ENCODE measurements at regions not wholly inside any gene's neighbourhood (a gene's known extent, or its start where the extent isn't known, plus 50 kb on each side); places are given as distances from the start of the nearest gene placed in this dataset.

GRCh38 chr4:138954428-138954827 lies 61.2 kb upstream of the NOCT start:
- Mint-ChIP-seq H3K9me3 (ENCODE audit: low read depth, unreplicated experiment) (no peaks in the 10 kb centered on the region), H3K4me1 (ENCODE audit: low read depth, unreplicated experiment) (no peaks in the 10 kb centered on the region), H3K27ac (ENCODE audit: unreplicated experiment) (no peak overlapping the region), H3K36me3 (ENCODE audit: insufficient read depth, unreplicated experiment) (no peaks in the 10 kb centered on the region), H3K27me3 (ENCODE audit: unreplicated experiment) (no peaks in the 10 kb centered on the region), H3K4me3 (ENCODE audit: low read depth, unreplicated experiment) (no peak overlapping the region)
- no peak for DNase-seq
- intact Hi-C loops (cut with micrococcal nuclease; ENCODE audit: unreplicated experiment): no loop called here
- CTCF ChIA-PET: interaction anchor here (0.6 kb wide), 1 partner anchor 9 kb away, joined by 6 read pairs; no protein-coding TSS in a partner anchor
- TF ChIP-seq, protein P1, sequence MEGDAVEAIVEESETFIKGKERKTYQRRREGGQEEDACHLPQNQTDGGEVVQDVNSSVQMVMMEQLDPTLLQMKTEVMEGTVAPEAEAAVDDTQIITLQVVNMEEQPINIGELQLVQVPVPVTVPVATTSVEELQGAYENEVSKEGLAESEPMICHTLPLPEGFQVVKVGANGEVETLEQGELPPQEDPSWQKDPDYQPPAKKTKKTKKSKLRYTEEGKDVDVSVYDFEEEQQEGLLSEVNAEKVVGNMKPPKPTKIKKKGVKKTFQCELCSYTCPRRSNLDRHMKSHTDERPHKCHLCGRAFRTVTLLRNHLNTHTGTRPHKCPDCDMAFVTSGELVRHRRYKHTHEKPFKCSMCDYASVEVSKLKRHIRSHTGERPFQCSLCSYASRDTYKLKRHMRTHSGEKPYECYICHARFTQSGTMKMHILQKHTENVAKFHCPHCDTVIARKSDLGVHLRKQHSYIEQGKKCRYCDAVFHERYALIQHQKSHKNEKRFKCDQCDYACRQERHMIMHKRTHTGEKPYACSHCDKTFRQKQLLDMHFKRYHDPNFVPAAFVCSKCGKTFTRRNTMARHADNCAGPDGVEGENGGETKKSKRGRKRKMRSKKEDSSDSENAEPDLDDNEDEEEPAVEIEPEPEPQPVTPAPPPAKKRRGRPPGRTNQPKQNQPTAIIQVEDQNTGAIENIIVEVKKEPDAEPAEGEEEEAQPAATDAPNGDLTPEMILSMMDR (IDR thresholded peaks at IDR 0.05; ENCODE audit: unreplicated experiment): no peak
- BruUV-seq (replicated peaks): no TSS peak

DNA sequence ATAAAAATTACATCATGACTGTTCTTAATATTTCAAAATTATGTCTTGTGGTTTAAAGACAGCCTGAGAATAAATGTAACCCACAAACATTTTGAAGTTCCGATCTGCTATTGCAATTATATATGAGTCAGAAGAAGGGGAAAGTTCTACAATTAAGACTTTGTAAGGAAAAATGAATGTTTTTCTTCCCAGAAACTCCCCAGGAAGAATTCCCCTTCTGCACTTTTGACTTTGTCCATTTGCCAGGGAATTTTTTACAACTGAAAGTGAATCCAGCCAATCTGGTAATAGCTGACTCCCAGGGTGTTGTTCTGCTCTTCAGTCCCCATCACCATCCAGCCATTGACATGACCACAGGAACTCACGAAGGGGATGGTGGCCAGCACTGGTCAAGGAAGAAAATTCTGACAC lies 61.6 kb upstream of the NOCT start:
- CTCF ChIA-PET: interaction anchor here (0.6 kb wide), 1 partner anchor 9 kb away, joined by 6 read pairs; no protein-coding TSS in a partner anchor
- intact Hi-C loops (cut with micrococcal nuclease; ENCODE audit: unreplicated experiment): no loop called here
- Mint-ChIP-seq H3K4me1 (ENCODE audit: low read depth, unreplicated experiment) (no peaks in the 10 kb centered on the region), H3K36me3 (ENCODE audit: insufficient read depth, unreplicated experiment) (no peaks in the 10 kb centered on the region), H3K9me3 (ENCODE audit: low read depth, unreplicated experiment) (no peaks in the 10 kb centered on the region), H3K27me3 (ENCODE audit: unreplicated experiment) (no peaks in the 10 kb centered on the region), H3K27ac (ENCODE audit: unreplicated experiment) (no peak overlapping the region), H3K4me3 (ENCODE audit: low read depth, unreplicated experiment) (no peak overlapping the region)
- TF ChIP-seq, protein P1 (IDR thresholded peaks at IDR 0.05; ENCODE audit: unreplicated experiment): no peak
- BruUV-seq (replicated peaks): no TSS peak
- DNase-seq: no peak

GRCh38 chr4:138952411-138952810 lies 63.2 kb upstream of the NOCT start:
- peak; percentile 10 for DNase-seq
- no peaks in the 10 kb centered on the region for H3K27me3 Mint-ChIP-seq (ENCODE audit: unreplicated experiment)
- TF ChIP-seq, protein P1 (IDR thresholded peaks at IDR 0.05; ENCODE audit: unreplicated experiment): no peak
- H3K9me3 Mint-ChIP-seq (ENCODE audit: low read depth, unreplicated experiment): no peaks in the 10 kb centered on the region
- CTCF ChIA-PET: no interaction called here
- H3K36me3 Mint-ChIP-seq (ENCODE audit: insufficient read depth, unreplicated experiment): no peaks in the 10 kb centered on the region
- no TSS peak for BruUV-seq (replicated peaks)
- H3K4me3 Mint-ChIP-seq (ENCODE audit: low read depth, unreplicated experiment): no peak overlapping the region
- H3K4me1 Mint-ChIP-seq (ENCODE audit: low read depth, unreplicated experiment): no peaks in the 10 kb centered on the region
- H3K27ac Mint-ChIP-seq (ENCODE audit: unreplicated experiment): no peak overlapping the region
- intact Hi-C loops (cut with micrococcal nuclease; ENCODE audit: unreplicated experiment): no loop called here

DNA sequence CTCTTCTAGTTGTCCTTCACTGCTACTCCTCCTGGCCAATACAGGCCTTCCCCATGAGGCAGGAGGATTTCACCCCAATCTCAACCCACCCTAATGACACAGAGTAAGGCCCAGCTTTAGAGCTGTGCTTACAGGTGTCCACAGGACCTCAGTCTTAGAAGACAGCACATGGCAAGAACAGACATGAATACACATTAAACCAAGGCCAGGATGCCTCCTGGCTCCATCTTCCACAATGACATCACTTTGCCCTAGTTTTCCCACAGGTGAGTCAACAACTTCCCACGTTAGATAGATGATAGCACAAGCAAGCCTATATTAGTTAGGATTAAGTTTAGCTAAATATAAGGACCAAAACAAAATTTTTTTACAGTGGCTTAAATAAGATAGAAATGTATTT lies 63.8 kb upstream of the NOCT start:
- Mint-ChIP-seq H3K4me1 (ENCODE audit: low read depth, unreplicated experiment) (no peaks in the 10 kb centered on the region), H3K36me3 (ENCODE audit: insufficient read depth, unreplicated experiment) (no peaks in the 10 kb centered on the region), H3K27me3 (ENCODE audit: unreplicated experiment) (no peaks in the 10 kb centered on the region), H3K9me3 (ENCODE audit: low read depth, unreplicated experiment) (no peaks in the 10 kb centered on the region), H3K27ac (ENCODE audit: unreplicated experiment) (no peak overlapping the region), H3K4me3 (ENCODE audit: low read depth, unreplicated experiment) (no peak overlapping the region)
- intact Hi-C loops (cut with micrococcal nuclease; ENCODE audit: unreplicated experiment): no loop called here
- DNase-seq: no peak
- no TSS peak for BruUV-seq (replicated peaks)
- CTCF ChIA-PET: no interaction called here
- TF ChIP-seq, protein P1 (IDR thresholded peaks at IDR 0.05; ENCODE audit: unreplicated experiment): no peak

Measured in Calu3 (cell line).